Sigmoid colon (tissue), 4 donors: ENCODE measurements at regions not wholly inside any gene's neighbourhood (a gene's known extent, or its start where the extent isn't known, plus 50 kb on each side); places are given as distances from the start of the nearest gene placed in this dataset.

Source experiments
- CTCF ChIP-seq, 4 experiments: fragments of 450-650 bp in 3 of 4; fragments of 200-600 bp in 1 of 4; IDR thresholded peaks; one replicate each; pipeline ENCODE4 v1.5.1; 2016 to 2019; ENCODE audit warnings: antibody characterized with exemption in 4 of 4, mild to moderate bottlenecking in 3 of 4, moderate library complexity in 2 of 4
- EP300 ChIP-seq, 4 donors: sonication (generic); formaldehyde crosslinking; IDR thresholded peaks; one replicate each; pipeline ENCODE4 v1.6.1; 2017; ENCODE audit warnings: antibody characterized with exemption in 4 of 4
- POLR2A ChIP-seq, 2 donors: fragments of 450-650 bp; IDR thresholded peaks; one replicate each; pipeline ENCODE4 v1.6.1; 2016; ENCODE audit warnings: antibody characterized with exemption in 2 of 2, mild to moderate bottlenecking in 2 of 2, moderate library complexity in 2 of 2
- POLR2AphosphoS5 ChIP-seq, 4 donors: sonication (generic); formaldehyde crosslinking; IDR thresholded peaks; one replicate each; pipeline ENCODE4 v1.6.1; 2017; ENCODE audit warnings: antibody characterized with exemption in 4 of 4

- TF ChIP-seq POLR2A (IDR thresholded peaks at IDR 0.05) (no peak), EP300 (IDR thresholded peaks at IDR 0.05) (no peak), POLR2AphosphoS5 (IDR thresholded peaks at IDR 0.05) (no peak), CTCF (IDR thresholded peaks at IDR 0.05) (no peak)
Measured at GRCh38 chr10:44435196-44435595, 50.3 kb upstream of the CXCL12 start.
